K562 (cell line): ENCODE measurements at regions not wholly inside any gene's neighbourhood (a gene's known extent, or its start where the extent isn't known, plus 50 kb on each side); places are given as distances from the start of the nearest gene placed in this dataset.

Source experiments
- BRF1 ChIP-seq: IDR thresholded peaks from 3 replicates; pipeline ENCODE4 v1.6.1; 2011; ENCODE audit warnings: borderline replicate concordance, mild to moderate bottlenecking; ENCODE audit not compliant: insufficient read length; ENCODE audit errors: extremely low read depth
- ZBTB26 ChIP-seq: fragments of 450-650 bp; formaldehyde crosslinking; IDR thresholded peaks from 2 replicates; pipeline ENCODE4 v1.4.0; 2022; ENCODE audit warnings: missing genetic modification characterization
- TF ChIP-seq, protein P1 (sequence below), 2 experiments: fragments of 450-650 bp in 1 of 2; IDR thresholded peaks; 2 replicates each; pipeline ENCODE4 v1.6.1; 2011 to 2017; ENCODE audit warnings: low read depth in 2 of 2, antibody characterized with exemption in 1 of 2, borderline replicate concordance in 1 of 2, low read length in 1 of 2, mild to moderate bottlenecking in 1 of 2, mixed read lengths in 1 of 2; ENCODE audit not compliant: control insufficient read depth in 1 of 2

- TF ChIP-seq ZBTB26, result no peak
- TF ChIP-seq, protein P1, sequence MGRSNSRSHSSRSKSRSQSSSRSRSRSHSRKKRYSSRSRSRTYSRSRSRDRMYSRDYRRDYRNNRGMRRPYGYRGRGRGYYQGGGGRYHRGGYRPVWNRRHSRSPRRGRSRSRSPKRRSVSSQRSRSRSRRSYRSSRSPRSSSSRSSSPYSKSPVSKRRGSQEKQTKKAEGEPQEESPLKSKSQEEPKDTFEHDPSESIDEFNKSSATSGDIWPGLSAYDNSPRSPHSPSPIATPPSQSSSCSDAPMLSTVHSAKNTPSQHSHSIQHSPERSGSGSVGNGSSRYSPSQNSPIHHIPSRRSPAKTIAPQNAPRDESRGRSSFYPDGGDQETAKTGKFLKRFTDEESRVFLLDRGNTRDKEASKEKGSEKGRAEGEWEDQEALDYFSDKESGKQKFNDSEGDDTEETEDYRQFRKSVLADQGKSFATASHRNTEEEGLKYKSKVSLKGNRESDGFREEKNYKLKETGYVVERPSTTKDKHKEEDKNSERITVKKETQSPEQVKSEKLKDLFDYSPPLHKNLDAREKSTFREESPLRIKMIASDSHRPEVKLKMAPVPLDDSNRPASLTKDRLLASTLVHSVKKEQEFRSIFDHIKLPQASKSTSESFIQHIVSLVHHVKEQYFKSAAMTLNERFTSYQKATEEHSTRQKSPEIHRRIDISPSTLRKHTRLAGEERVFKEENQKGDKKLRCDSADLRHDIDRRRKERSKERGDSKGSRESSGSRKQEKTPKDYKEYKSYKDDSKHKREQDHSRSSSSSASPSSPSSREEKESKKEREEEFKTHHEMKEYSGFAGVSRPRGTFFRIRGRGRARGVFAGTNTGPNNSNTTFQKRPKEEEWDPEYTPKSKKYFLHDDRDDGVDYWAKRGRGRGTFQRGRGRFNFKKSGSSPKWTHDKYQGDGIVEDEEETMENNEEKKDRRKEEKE (IDR thresholded peaks at IDR 0.05; ENCODE audit: borderline replicate concordance in 1 of 2, control insufficient read depth in 1 of 2, low read depth in 2 of 2, low read length in 1 of 2), result no peak
- TF ChIP-seq BRF1, result no peak
Observed at GRCh38 chr10:35852721-35853120, 210.6 kb upstream of the FZD8 start.
